Stimulated activated CD4-positive, alpha-beta T cell treated with anti-CD3 and anti-CD28 coated beads, TNF-alpha, amount 100 ng/mL, for 48 hours (primary cell): ENCODE measurements at regions not wholly inside any gene's neighbourhood (a gene's known extent, or its start where the extent isn't known, plus 50 kb on each side); places are given as distances from the start of the nearest gene placed in this dataset.

Experiments
- DNase-seq, 3 donors: peaks; one replicate each; pipeline ENCODE4 v3.0.0-alpha.2; 2020; ENCODE audit warnings: low read depth in 3 of 3

DNA sequence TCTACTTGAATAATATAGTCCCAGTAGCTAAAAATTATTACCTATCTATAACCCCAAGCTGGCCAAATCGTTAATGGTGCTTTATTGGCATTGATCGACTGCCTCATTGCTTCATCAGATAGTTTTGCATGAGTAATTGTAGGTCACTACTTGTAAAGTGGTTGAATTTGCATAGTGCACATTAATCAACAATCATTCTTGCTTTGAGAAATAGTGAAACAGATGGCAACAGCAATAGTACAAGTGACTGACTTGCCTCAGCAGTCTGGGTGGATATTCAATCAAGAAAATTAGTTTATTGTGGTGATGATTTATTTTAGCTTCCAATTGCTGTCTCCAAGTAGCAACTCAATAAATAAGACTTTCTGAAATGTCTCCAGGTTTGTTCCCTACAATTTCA, 117.8 kb upstream of the NRXN1 start:
- DNase-seq = no peak

DNA sequence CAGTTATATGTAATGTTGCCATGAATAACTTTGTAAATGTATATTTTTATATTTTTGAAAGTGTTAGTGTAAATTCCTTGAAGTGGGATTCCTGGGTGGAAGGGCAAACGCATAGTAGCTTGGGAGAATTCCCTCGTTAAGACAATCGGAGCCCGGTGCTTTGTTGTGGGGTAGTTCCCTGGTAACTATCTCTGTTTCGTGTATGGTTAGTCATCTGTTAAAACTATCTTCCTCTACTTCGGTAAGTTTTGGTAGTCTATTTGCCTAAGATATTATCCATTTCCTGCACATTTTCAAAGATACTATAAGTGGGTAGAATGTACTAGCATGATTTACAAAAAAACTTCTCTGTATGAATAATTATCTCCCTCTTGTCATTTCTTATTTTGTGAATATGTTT, 113.8 kb upstream of the NRXN1 start:
- no peak for DNase-seq

DNA sequence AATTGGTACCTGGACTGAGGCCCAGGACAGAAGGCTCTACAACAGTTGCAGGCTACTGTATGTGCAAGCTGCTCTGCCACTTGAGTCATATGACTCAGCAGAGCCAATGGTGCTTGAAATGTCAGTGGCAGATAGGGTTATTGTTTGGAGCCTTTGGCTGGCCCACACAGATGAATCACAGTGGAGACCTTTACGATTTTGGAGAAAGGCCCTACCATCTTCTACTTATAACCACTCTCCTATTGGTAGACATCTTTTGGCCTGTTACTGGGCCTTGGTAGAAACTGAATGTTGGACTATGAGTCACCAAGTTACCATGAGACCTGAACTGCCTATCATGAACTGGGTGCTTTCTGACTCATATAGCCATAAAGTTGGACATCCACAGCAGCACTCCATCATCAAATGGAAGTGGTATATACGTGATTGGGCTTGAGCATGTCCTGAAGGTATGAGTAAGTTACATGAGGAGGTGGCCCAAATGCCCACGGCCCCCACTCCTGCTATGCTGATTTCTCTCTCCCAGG, 88.9 kb upstream of the NRXN1 start:
- DNase-seq = no peak

DNA sequence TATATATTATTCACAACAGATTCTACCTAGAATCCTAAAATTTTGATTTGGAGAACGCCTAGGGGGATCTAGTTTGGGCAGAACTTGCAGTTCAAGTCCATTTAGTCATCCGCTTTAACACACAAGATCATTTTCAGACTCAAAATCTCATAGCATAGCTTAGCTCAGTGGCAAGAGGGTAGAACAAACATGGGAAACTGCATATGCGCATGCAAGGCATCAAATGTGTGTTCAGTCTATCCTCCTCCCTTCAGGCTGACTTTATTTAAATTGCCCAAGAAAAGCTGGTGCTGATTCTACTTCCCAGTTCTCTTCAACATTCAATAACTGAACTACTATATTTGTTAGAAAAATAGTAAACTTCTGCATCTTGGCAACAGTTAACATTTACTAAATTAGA, 79.6 kb upstream of the NRXN1 start:
- DNase-seq = no peak

DNA sequence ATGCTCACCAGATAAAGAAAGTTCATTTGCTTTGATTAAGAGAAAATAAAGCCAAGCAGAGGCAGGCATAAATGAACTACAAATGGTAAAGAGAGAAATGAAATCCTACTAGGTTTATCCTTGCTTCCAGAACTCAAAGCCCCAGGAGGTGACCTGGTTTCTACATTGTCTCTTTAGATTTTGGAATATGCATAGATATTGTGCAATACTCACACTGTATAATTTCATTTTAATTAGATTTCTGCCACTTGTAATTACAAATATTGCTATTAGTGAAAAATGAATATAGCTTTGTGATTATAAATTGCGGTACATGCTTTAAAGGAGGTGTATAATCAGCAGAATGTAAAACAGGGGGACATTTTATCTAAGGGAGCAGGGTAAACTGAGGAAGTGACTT, 76.9 kb upstream of the NRXN1 start:
- no peak for DNase-seq

DNA sequence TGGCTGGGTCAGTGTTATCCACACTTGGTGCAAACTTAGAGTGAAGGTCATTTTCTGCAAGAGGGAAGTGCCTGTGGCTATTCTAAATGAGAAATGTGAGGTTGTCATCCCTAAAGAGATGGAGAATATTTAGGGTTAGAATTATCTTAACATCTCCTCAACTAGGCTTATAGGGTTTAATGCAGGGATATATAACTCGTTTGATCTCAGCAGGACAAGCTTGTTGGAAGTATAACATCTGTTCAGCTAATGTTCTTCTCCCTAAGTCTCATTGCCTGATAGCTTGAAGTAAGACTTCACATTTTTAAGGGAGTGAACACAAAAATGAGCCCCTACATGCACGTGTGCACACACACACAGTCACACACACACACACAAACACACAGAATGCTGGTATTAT, 75.9 kb upstream of the NRXN1 start:
- no peak for DNase-seq

DNA sequence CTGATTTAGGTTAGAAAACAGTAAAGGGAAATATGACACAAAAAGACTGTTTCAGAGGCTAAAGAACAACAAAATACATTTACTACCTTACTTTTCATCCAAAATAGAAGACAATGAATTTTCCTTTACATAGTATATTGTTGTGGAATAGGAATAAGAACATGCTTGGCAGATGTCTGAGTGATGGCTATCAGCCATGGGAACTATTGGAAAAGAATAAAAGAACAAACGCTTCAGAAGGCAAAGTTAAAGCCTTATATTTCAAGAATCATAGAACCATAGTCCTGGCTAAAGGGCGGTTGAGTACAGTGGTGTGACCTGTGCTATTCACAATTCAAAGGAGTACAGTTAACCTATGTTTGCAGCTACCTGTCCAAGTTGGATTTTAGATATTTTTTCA, 73.9 kb upstream of the NRXN1 start:
- no peak for DNase-seq

DNA sequence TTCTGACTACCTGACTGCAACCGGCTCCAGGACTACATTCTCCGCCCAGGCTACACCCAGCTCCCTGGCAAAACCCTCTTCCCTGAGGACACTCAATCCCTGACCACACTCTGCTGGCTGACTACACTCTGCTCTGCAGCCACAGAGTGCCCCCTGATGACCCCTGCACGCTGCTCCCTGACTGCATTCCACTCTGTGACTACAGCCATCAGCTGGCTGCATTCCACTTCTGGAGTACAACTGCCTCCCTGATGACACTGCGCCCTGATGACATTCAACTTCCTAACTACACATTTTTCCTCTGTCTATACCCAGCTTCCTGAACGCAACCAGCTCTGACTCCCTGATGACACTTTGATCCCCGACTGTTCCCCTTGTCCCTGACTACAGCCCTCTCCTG, 71.3 kb upstream of the NRXN1 start:
- DNase-seq = no peak

DNA sequence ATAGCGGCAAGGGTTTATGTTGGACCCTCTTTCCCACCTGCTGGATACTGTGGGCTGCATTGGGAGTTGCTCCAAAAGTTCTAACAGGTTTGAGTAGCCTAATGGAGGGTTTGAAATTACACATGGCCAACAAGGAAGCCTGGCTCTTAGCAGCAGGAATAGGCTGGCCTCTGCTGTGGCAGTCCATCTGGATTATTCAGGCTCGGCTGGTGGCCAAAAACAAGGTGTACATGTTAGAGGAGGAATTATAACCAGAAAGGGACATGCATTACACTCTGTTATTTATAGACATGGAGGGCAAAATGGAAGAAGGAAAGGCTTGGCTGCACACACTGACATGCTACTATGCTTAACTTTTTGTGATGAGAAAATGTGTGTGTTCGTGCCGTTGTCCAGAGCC, 61.1 kb upstream of the NRXN1 start:
- DNase-seq = no peak

DNA sequence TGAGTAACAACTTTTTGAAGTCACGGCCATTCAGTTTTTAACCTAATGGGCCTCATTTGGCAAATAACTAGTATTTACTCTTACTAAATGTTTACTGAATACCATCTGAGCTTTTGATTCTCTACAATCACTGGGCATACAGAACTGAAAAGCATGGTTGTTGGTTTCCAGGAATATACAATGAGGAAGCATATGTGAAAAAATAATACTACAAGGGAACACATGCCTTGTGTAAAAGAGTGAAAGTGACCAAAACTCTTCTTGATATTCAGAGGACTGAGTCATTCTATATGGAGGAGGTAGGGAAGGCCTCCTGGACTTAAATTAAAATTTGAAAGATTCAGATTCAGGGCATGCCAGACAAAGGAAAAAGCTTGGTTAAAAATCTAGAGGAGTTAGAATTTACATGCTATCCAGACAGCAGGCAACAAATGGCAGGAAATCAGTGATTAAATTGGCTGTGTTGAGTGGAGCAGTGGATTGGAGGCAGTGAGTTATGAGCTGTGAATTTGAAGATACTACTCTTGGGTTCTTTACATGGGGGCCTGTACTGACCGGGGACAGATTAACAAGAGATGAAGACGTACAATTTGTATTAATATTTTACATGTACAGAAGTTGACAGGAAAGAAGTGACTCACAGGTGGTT, 53.6 kb upstream of the NRXN1 start:
- no peak for DNase-seq

DNA sequence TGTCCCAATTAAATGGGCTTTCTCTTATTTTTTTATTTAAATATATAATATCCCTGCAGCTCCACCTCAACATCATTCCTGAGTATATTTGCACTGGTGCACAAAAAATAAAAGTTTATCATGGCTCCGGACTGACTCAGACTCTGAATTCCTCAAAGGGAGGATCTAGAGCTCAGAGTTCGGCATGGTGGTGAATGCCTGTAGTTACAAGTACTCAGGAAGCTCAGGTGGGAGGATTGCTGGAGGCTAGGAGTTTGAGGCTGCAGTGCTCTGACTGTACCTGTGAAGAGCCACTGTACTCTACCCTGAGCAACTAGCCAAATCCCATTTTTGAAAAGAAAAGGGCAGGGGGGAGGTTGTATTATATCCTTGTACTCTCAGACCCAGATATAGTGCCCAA, 52.8 kb upstream of the NRXN1 start:
- DNase-seq = no peak
